ENCODE measurements at regions not wholly inside any gene's neighbourhood (a gene's known extent, or its start where the extent isn't known, plus 50 kb on each side); places are given as distances from the start of the nearest gene placed in this dataset.

DNA sequence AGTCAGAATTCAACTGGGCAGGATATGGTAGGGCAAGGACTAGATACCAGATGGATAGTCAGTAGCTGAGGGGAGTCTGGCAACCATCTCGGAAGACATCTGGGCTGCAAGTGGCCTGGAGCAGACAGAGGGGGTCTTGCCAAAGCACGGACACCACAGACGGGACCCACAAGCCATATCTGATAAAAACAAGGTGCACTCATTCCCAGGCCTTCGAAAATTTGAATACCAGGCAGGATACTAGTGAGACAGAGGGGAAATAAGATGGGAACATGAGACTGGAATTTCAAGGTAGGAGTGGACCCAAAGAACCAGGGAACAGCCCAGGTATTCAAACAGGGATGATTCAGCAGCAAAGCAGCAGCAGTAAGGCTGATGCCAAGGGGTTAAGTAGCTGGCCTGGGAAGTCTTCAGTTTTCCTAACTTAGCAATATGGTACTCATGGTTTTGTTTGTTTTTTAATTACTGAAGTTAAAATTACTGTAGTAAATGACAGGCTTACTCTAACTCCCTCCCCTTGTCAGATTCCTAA is 144.9 kb upstream of the NCKAP5 start:
- TF ChIP-seq, protein P1, sequence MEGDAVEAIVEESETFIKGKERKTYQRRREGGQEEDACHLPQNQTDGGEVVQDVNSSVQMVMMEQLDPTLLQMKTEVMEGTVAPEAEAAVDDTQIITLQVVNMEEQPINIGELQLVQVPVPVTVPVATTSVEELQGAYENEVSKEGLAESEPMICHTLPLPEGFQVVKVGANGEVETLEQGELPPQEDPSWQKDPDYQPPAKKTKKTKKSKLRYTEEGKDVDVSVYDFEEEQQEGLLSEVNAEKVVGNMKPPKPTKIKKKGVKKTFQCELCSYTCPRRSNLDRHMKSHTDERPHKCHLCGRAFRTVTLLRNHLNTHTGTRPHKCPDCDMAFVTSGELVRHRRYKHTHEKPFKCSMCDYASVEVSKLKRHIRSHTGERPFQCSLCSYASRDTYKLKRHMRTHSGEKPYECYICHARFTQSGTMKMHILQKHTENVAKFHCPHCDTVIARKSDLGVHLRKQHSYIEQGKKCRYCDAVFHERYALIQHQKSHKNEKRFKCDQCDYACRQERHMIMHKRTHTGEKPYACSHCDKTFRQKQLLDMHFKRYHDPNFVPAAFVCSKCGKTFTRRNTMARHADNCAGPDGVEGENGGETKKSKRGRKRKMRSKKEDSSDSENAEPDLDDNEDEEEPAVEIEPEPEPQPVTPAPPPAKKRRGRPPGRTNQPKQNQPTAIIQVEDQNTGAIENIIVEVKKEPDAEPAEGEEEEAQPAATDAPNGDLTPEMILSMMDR (IDR thresholded peaks at IDR 0.05) = no peak
- no peak for TF ChIP-seq POLR2A (IDR thresholded peaks at IDR 0.05)
